HAP-1 (cell line): ENCODE measurements at regions not wholly inside any gene's neighbourhood (a gene's known extent, or its start where the extent isn't known, plus 50 kb on each side); places are given as distances from the start of the nearest gene placed in this dataset.
"Not testable (repeated sequence)": the region's sequence is repeated elsewhere in the genome, so short reads cannot be mapped to it uniquely, and the experiment has no call there.

Experiments used
- DNase-seq, 2 experiments: peaks; one replicate each; pipeline ENCODE4 v3.0.0-alpha.2; 2016 to 2020; ENCODE audit warnings: low spot score in 2 of 2
- H3K27me3 ChIP-seq: fragments of 250-450 bp; sonication (Bioruptor Pico); 2 replicates; pipeline ENCODE4 v1.5.1; 2020; ENCODE audit warnings: low read depth, mild to moderate bottlenecking, moderate library complexity
- H3K36me3 ChIP-seq: fragments of 250-450 bp; sonication (Bioruptor Pico); replicated peaks from 2 replicates; pipeline ENCODE4 v1.5.1; 2020; ENCODE audit warnings: mild to moderate bottlenecking
- H3K4me1 ChIP-seq: fragments of 250-450 bp; sonication (Bioruptor Pico); 2 replicates; pipeline ENCODE4 v1.5.1; 2020; ENCODE audit warnings: mild to moderate bottlenecking
- H3K4me3 ChIP-seq: fragments of 250-450 bp; sonication (Bioruptor Pico); 2 replicates; pipeline ENCODE4 v1.5.1; 2020; ENCODE audit warnings: mild to moderate bottlenecking, moderate library complexity
- H3K9me3 ChIP-seq: fragments of 250-450 bp; sonication (Bioruptor Pico); 2 replicates; pipeline ENCODE4 v1.5.1; 2020; ENCODE audit warnings: mild to moderate bottlenecking, moderate library complexity
- in situ Hi-C: fragments of 300-500 bp; cut with MboI; formaldehyde crosslinking; loops from 3 replicates; pipeline ENCODE4 v1.14.3; 2020; ENCODE audit warnings: low sequenced_read_pairs, inconsistent platforms, mixed read lengths

DNA sequence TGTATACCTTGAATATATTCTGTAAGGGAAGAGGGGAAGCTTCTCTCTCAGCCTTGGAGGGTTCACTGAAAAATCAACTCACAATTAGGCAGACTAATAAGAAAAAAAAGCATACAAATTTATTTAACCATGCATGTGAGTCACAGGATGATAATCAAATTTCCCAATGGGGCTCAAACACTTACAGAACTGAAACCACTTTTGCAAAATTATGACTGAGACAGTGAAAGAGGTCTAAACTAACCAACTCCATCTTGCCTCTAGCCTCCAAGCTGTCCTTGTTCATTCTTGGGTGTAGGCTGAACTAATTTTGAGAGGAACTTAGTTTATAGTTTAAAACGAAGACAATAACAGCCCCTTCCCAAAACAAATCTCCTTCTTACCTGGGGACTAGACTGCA lies 618.3 kb upstream of the AUTS2 start:
- H3K4me1 ChIP-seq: no peaks in the 10 kb centered on the region
- no peaks in the 10 kb centered on the region for H3K9me3 ChIP-seq
- no peak overlapping the region for H3K4me3 ChIP-seq
- no peaks in the 10 kb centered on the region for H3K27me3 ChIP-seq
- in situ Hi-C loops: no loop called here
- no peaks in the 10 kb centered on the region for H3K36me3 ChIP-seq
- no peak for DNase-seq

DNA sequence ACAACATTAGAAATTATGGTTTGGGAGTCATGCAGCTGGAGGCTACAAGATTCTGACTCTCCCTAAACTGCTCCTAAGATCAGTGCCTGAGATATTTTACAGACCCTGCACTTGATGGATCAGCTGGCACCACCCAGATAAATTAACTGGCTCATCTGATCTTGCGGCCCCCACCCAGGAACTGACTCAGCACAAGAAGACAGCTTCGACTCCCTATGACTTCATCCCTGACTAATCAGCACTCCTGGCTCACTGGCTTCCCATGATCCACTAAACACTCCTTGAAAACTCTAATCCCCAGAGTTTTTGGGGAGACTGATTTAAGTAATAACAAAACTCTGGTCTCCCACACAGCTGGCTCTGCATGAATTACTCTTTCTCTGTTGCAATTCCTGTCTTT lies 617.8 kb upstream of the AUTS2 start:
- H3K27me3 ChIP-seq, in situ Hi-C loops, H3K36me3 ChIP-seq, H3K4me3 ChIP-seq, DNase-seq, H3K4me1 ChIP-seq, H3K9me3 ChIP-seq: not testable (repeated sequence)

DNA sequence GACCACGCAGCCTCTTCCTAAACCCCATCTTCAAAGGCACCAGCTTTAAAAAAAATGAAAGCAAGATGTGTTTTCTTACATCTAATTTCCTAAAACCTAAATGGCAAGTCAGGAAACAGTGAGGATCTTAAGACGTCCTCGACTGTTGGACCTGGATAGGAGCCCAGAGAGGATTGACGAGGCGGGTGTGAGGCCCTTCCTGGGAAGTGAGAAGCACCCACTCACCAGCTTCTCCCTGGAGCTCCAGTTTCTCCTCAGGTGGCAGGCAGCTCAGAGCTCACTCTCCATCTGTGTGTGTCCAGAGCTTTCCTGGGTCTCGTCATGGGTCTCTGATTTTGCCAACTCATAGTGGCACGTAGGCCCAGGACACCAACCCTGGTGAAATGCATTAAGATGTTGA lies 614.0 kb upstream of the AUTS2 start:
- H3K36me3 ChIP-seq: no peaks in the 10 kb centered on the region
- no peaks in the 10 kb centered on the region for H3K4me1 ChIP-seq
- H3K9me3 ChIP-seq: no peaks in the 10 kb centered on the region
- H3K4me3 ChIP-seq: no peak overlapping the region
- H3K27me3 ChIP-seq: no peaks in the 10 kb centered on the region
- in situ Hi-C loops: no loop called here
- DNase-seq: no peak

DNA sequence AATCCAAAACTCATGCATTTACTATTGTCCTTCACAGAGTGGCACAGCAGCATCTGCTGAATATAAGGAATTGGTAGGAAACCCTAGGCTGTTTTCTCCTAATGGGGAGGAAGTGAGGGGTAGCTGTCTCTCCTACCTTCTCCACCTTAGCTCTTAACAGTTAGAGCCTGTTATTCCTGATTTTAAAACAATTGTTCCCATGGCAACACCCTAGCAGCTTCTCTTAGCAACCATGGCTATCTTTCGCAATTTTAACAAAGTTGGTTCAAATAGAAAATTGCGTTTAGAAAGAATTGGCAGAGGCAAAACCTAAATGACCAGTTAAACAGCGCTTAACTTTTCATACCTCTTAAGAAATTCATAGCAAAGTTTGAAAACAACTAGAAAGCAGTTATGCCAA lies 603.4 kb upstream of the AUTS2 start:
- in situ Hi-C loops: no loop called here
- H3K36me3 ChIP-seq: no peaks in the 10 kb centered on the region

DNA sequence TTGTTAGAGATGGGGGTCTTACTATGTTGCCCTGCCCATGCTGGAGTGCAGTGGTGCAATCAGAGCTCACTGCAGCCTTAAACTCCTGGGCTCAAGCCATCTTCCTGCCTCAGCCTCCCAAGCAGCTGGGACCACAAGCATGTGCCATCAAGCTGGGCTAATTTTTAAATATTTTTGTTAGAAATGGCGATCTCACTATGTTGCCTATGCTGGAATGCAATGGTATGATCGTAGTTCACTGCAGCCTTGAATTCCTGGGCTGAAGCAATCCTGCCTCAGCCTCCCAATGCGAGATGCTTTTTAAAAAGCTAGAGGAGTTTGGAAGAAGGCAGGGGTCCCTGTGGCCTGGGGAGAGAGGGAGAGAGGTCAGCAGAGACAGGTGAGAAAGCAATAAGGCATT lies 600.1 kb upstream of the AUTS2 start:
- in situ Hi-C loops: no loop called here
- no peak for DNase-seq
- Histone ChIP-seq H3K36me3 (no peaks in the 10 kb centered on the region), H3K9me3 (no peaks in the 10 kb centered on the region), H3K4me1 (no peaks in the 10 kb centered on the region), H3K4me3 (no peak overlapping the region), H3K27me3 (no peaks in the 10 kb centered on the region)

More for the DNA sequence above, 603.4 kb upstream of the AUTS2 start:
- Histone ChIP-seq H3K27me3 (no peaks in the 10 kb centered on the region), H3K4me1 (no peaks in the 10 kb centered on the region), H3K9me3 (no peaks in the 10 kb centered on the region), H3K4me3 (no peak overlapping the region)
- no peak for DNase-seq

DNA sequence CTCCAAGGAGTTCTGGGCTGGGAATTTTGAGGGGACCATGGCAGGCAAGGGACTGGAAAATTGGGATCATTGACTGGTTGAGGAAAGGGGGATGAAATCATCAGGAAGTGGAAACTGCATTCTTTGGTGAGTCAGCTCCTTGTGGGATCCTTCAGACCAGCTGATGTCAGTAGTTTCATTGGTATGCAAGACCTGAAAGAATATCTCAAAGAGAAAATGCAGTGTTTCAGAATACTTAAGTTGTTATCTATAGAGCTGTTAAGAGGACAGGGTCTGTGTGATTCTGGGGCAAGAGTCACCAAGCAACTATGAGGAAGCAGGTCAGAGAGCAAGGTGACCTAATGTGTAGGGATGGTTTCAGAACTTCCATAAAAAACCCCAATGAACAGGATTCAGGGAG lies 595.9 kb upstream of the AUTS2 start:
- Histone ChIP-seq H3K27me3 (no peaks in the 10 kb centered on the region), H3K36me3 (no peaks in the 10 kb centered on the region), H3K9me3 (no peaks in the 10 kb centered on the region), H3K4me1 (no peaks in the 10 kb centered on the region), H3K4me3 (no peak overlapping the region)
- no peak for DNase-seq
- in situ Hi-C loops: no loop called here

DNA sequence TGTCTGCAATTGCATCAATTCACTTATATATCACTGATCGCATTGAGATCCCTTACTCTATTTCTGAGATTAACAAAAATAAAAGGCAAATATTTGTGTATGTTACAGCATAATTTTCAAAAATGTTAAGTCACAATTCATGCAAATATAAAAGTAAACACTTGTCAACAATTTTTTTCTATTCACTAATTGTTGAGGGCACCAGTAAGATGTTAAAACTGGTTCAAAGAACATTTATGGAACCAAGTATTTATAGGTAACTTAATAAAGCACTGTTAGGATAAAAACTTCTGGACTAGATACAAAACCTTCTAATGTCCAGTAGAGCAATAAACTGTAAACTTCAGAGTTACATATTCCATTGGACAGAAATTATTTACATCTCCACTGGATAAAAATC lies 586.1 kb upstream of the AUTS2 start:
- no peak overlapping the region for H3K4me3 ChIP-seq
- in situ Hi-C loops: no loop called here
- no peaks in the 10 kb centered on the region for H3K36me3 ChIP-seq

DNA sequence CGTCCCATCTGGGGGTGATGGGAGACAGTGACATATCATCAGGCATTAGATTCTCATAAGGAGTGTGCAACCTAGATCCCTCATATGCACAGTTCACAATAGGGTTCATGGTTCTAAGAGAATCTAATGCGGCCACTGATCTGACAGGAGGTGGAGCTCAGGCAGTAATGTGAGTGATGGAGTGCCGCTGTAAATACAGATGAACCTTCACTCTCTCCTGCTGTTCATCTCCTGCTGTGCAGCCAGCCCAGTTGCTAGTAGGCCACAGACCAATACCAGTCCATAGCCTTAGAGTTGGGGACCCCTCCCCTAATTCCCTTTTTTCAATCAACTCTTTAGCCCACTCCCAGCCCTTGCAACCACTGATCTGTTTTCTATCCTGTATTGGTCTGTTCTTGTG lies 581.1 kb upstream of the AUTS2 start:
- in situ Hi-C loops: no loop called here
- no peaks in the 10 kb centered on the region for H3K9me3 ChIP-seq
- no peaks in the 10 kb centered on the region for H3K27me3 ChIP-seq

More for the DNA sequence above, 586.1 kb upstream of the AUTS2 start:
- Histone ChIP-seq H3K27me3 (no peaks in the 10 kb centered on the region), H3K4me1 (no peaks in the 10 kb centered on the region), H3K9me3 (no peaks in the 10 kb centered on the region)
- DNase-seq: no peak

DNA sequence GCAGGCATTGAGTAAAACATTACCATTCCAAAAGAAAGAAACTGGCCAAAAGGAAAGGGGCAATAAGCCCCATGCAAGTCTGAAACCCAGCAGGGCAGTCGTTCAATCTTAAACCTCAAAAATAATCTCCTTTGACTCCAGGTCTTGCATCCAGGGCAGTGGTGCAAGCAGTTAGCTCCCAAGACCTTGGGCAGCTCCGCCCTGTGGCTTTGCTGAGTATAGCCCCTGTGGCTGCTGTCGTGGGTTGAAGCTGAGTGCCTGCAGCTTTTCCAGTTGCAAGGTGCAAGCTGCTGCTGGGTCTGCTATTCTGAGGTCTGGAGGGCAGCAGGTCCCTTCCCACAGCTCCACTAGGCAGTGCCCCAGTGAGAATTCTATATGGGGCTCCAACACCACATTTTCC lies 580.1 kb upstream of the AUTS2 start:
- Histone ChIP-seq H3K4me3 (no peak overlapping the region), H3K4me1 (no peaks in the 10 kb centered on the region), H3K27me3 (no peaks in the 10 kb centered on the region), H3K36me3 (no peaks in the 10 kb centered on the region), H3K9me3 (no peaks in the 10 kb centered on the region)
- in situ Hi-C loops: no loop called here
- no peak for DNase-seq

More for the DNA sequence above, 581.1 kb upstream of the AUTS2 start:
- Histone ChIP-seq H3K36me3 (no peaks in the 10 kb centered on the region), H3K4me1 (no peaks in the 10 kb centered on the region), H3K4me3 (no peak overlapping the region)
- no peak for DNase-seq

DNA sequence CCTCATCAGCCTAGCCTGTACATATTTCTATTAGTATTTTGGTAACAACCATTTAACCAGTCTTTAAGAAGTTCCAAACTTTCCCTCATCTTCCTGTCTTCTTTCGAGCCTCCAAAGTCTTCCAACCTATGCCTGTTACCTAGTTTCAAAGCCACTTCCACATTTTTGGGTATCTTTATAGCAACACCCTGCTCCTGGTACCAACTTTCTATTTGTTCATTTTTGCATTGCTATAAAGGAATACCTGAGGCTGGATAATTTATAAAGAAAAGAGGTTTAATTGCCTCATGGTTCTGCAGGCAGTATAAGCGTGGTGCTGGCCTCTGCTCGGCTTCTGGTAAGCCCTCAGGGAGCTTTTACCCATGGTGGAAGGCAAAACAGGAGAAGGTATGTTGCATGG lies 578.8 kb upstream of the AUTS2 start:
- Histone ChIP-seq H3K4me3 (no peak overlapping the region), H3K9me3 (no peaks in the 10 kb centered on the region), H3K36me3 (no peaks in the 10 kb centered on the region), H3K4me1 (no peaks in the 10 kb centered on the region), H3K27me3 (no peaks in the 10 kb centered on the region)
- in situ Hi-C loops: no loop called here
- no peak for DNase-seq

DNA sequence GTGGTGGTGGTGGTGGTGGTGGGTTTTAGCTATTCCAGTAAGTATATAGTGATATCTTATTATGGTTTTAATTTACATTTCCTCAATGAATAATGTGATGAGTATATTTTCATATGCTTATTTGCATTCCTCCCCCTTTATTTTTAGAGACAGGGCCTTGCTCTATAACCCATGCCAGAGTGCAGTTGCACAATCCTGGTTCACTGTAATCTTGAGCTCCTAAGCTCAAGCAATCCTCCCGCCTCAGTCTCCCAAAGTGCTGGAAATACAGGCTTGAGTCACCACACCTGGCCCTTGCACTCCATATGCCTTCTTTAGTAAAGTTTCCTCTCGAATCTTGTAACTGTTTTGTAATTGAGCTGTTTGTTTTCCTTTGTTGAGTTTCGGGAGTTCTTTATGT lies 577.7 kb upstream of the AUTS2 start:
- no peak for DNase-seq
- no peaks in the 10 kb centered on the region for H3K36me3 ChIP-seq
- no peaks in the 10 kb centered on the region for H3K27me3 ChIP-seq
- no peaks in the 10 kb centered on the region for H3K4me1 ChIP-seq
- H3K4me3 ChIP-seq: no peak overlapping the region
- no peaks in the 10 kb centered on the region for H3K9me3 ChIP-seq
- in situ Hi-C loops: no loop called here

DNA sequence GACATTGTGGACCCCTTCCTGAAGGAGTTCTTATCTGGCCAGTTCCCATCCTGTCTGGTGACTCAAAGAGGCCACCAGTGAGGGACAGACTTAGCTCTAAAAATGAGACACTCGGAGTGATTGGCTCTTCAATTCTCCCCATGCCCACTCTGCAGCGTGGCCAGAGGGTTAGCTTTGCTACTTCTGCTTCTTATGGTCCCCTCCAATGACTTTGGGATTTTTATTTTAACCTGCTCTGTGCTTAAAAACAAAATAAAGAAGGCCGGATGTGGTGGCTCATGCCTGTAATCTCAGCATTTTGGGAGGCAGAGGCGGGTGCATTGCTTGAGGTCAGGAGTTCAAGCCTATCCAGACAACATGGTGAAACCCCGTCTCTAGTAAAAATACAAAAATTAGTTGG lies 573.0 kb upstream of the AUTS2 start:
- no peak overlapping the region for H3K4me3 ChIP-seq
- H3K9me3 ChIP-seq: no peaks in the 10 kb centered on the region
- H3K27me3 ChIP-seq: no peaks in the 10 kb centered on the region
- in situ Hi-C loops: no loop called here
- no peaks in the 10 kb centered on the region for H3K36me3 ChIP-seq
- no peak for DNase-seq
- no peaks in the 10 kb centered on the region for H3K4me1 ChIP-seq

DNA sequence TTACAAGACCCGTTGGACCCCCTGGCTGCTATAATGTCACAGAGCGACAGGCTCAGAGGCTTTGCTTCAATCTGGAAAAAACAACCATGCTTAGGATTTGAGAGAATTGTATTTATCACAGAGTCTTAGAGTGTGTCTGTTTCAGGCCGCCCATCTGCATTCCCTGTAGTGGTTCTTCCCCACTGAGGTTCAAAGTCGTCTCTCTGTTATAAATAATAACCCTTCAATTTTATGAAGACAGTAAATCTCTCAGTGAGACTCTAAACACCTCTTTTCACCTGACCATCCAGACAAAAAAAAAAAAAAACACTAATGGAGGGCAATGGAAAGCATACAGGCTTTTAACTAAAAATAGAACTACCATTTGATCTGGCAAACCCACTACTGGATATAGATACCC lies 565.4 kb upstream of the AUTS2 start:
- Histone ChIP-seq H3K9me3 (no peaks in the 10 kb centered on the region), H3K4me3 (no peak overlapping the region), H3K36me3 (no peaks in the 10 kb centered on the region), H3K4me1 (no peaks in the 10 kb centered on the region), H3K27me3 (no peaks in the 10 kb centered on the region)
- in situ Hi-C loops: no loop called here
- no peak for DNase-seq

DNA sequence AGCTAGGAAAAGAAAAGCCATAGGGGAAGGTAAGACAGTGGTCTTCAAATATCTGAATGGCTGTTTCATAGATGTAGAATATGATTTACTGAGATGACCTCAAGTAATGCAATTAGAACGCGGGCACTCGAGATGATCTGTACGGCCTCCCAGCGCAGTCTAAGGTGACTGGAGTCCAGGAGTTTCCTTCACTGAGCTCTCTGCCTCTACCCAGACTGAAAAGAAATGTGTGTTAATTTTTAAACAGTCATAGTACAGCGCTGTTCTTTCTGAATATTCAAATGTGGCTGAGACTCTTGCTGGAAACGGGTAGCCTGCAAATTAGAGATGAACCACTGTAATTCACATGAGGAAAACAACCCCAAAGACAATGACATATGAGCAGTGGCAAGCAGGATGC lies 562.4 kb upstream of the AUTS2 start:
- Histone ChIP-seq H3K36me3 (no peaks in the 10 kb centered on the region), H3K4me1 (no peaks in the 10 kb centered on the region), H3K4me3 (no peak overlapping the region), H3K27me3 (no peaks in the 10 kb centered on the region), H3K9me3 (no peaks in the 10 kb centered on the region)
- no peak for DNase-seq
- in situ Hi-C loops: no loop called here

DNA sequence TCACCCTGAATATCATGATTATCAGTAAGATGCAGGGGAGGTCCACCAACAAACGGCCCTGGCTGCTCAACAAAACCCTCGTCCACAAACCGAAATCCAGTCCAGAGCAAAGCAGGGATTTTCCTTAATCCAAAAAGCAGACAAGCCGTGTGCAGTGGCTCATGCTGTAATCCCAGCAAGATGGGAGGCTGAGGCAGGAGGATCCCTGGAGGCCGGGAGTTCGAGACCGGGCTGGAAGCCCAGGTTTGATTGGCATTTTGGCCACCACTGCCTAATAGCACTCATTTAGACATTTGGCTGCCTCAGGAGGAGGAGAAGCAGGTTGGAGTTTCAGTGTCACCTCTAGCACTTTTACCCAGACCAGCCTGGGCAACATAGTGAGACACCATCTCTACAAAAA lies 562.0 kb upstream of the AUTS2 start:
- in situ Hi-C loops: no loop called here
- no peaks in the 10 kb centered on the region for H3K36me3 ChIP-seq
- no peaks in the 10 kb centered on the region for H3K27me3 ChIP-seq
- H3K4me1 ChIP-seq: no peaks in the 10 kb centered on the region
- H3K4me3 ChIP-seq: no peak overlapping the region
- no peak for DNase-seq
- H3K9me3 ChIP-seq: no peaks in the 10 kb centered on the region
